SW 1271 (cell line): ENCODE measurements at regions not wholly inside any gene's neighbourhood (a gene's known extent, or its start where the extent isn't known, plus 50 kb on each side); places are given as distances from the start of the nearest gene placed in this dataset.

ENCODE experiments used
- DNase-seq, 2 experiments: peaks; one replicate each; lab custom pipeline; 2025; lab: John Stamatoyannopoulos, UW

- DNase-seq = no peak
These were observed 211.5 kb downstream of the URI1 start for GRCh38 chr19:30153326-30154210.

- no peak for DNase-seq
These were observed 212.4 kb downstream of the URI1 start for GRCh38 chr19:30154410-30154809.

- no peak for DNase-seq
These were observed 213.6 kb downstream of the URI1 start for GRCh38 chr19:30155381-30156200.

GRCh38 chr19:30156646-30157045, 214.6 kb downstream of the URI1 start:
- no peak for DNase-seq

DNA sequence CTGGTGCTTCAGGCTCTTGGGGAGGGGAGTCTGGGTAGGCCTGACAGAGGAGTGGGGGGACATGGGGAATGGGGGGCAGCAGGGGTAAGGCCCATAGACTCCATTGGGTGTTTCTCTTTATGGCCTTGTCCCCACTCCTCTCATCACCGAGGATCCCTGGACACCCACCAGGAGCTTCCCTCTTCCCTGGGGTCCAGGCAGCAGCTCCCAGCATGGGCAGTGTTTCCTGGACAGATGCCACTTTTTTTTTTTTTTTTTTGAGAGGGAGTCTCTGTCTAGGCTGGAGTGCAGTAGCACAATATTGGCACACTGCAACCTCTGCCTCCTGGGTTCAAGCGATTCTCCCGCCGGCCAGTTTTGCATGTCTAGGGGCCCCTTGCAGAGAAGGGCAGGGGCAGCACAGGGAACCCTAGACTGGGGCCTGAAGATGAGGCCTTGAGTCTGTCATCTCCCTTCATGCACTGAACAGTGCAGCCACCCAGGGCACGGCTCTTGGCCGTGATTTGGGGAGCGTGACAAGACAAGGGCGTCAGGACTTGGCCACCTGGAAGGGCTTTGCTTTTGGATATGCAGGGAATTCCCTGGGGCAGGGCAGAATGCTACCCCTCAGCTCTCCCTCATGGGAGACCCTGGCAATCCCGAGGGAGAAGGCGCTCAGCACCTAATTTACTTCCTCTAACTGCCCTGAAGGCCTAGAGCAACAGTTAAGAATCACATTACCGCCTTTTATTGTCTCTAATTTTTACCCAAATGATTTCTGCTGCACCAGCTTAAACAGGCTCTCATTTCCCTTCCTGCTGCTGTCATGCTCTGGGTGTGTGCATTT, 213.9 kb upstream of the ZNF536 start:
- no peak for DNase-seq

GRCh38 chr19:30158893-30159245, 213.3 kb upstream of the ZNF536 start:
- DNase-seq = no peak

DNA sequence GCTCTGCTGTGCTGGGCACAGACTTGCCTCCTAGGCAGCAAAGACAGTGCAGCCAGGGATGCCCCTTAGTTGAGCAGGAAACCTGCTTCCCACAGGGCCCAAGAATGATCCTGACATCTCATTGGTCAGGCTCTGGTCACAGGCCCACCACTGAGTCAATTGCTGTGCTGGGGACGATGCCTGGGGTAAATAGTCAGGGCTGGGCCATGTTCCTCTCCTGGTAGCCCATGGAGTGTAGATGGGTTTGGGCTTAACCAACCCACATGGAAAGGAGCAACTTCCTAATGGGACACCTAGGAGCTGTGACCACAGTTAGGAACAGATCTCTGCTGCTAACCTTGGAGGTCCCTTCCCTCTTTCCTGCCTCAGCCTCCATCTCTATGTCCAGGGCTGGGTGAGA, 212.5 kb upstream of the ZNF536 start:
- no peak for DNase-seq

DNA sequence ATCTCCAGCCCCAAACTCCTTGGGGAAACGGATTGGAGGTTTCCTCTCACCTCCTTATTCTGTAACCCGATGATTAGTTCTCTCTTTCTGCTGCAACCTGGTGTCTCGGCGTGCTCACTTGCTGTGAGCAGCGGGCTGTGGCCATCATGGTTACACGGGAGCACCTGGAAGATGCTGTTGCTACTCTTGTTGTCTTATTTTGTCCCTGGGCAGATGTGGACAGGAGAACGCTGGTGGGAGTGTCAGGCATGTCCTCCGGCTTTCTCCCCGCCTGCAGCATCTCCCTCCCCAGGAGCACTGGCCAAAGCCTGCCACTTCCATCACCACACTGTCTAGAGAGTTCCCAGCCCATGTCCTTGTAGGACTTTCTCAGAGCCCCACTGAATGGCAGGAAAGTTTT, 211.8 kb upstream of the ZNF536 start:
- no peak for DNase-seq

DNA sequence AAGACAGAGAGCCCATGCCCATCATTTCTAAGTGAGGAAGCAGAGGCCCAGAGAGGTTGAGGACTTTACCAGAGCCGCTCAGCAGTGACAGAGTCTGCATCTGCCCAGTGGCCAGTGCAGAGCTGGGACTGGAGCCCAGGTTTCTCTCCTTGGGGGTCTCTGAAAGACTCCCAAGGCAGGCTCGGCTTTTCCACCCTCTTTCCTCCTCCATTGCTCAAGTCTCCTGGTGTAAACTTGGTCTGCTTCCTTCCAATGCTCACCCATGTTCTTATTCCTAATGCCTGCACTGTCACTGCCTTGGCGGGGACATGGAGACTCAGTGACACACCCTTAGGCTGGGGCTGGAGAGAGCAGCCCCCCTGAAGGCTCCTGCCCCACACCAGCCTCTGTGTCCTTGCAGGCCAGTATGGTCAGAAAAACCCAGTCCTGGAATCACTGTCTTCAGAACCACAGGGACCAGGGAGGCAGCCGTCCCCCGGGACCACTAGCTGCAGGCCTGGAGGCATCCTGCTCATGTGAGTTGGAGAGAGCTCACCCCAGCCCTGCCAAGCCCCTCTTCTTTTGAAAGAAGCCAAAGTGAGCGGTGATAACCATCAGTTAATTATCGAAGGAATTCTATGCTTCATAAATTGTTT, 211.0 kb upstream of the ZNF536 start:
- no peak for DNase-seq

DNA sequence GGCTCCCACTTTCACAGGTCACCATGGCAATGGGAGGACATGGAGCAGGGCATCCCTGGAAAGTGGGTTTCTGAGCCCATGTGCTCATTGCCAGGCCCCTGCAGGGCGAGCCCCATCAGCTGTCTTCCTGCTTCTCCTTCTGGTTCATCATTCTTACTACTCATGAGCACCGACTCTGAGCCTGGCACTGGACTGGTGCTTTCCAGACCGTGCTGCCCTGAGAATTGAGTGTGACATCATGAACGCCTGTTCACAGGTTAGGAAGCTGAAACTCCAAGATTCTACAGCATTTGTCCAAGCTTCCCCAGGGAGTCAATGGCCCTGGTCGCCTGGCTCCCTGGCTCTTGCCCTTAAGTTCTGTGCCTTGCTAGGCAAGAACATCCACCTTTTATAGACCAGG, 210.4 kb upstream of the ZNF536 start:
- DNase-seq = no peak

DNA sequence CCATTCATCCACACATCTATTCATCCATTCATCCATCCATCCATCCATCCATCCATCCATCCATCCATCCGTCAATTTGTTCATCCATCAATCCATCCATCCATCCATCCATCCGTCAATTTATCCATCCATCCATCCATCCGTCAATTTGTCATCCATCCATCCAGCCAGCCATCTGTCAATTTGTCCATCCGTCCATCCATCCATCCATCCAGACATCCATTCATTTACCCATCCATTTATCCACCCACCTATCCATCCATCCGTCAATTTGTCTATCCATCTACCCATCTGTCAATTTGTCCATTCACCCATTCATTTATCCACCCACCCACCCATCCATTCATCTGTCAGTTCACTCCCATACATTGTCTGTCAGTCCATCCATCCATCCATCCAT, 209.5 kb upstream of the ZNF536 start:
- DNase-seq = no peak

DNA sequence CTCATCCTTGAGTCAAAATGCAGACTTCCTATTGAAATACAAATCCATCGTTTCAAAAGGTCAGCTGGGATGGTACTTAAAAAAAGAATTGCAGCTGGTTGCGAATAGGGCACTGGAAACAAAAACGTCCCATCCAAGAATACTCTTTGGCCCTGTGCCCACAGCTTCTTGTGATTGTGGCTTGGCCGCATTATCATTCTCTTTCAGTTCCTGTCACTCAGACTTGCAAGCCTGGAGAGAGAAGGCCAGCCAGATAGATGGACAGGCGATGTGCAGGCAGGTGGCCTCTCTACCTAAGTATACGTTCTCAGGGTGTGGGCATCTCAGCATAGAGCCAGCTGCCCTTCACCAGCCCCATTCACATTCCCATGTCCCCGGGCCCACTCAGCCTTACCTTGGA, 208.5 kb upstream of the ZNF536 start:
- no peak for DNase-seq

GRCh38 chr19:30165228-30165813, 206.9 kb upstream of the ZNF536 start:
- no peak for DNase-seq

GRCh38 chr19:30167206-30167868, 204.8 kb upstream of the ZNF536 start:
- no peak for DNase-seq

GRCh38 chr19:30167976-30168635, 204.1 kb upstream of the ZNF536 start:
- DNase-seq = no peak

GRCh38 chr19:30168760-30169159, 203.4 kb upstream of the ZNF536 start:
- DNase-seq = no peak

- no peak for DNase-seq
These were observed 202.8 kb upstream of the ZNF536 start for GRCh38 chr19:30169196-30169900.

GRCh38 chr19:30170081-30170480, 202.1 kb upstream of the ZNF536 start:
- no peak for DNase-seq

GRCh38 chr19:30170495-30171137, 201.6 kb upstream of the ZNF536 start:
- DNase-seq = no peak
